Sciatic nerve (tissue), 2 donors: ENCODE measurements at regions not wholly inside any gene's neighbourhood (a gene's known extent, or its start where the extent isn't known, plus 50 kb on each side); places are given as distances from the start of the nearest gene placed in this dataset.

ENCODE experiments used
- ATAC-seq: fragments of 200-7000 bp; cut with Tn5 transposase; one replicate; pipeline ENCODE4 v1.9.1; 2020; ENCODE audit warnings: mild to moderate bottlenecking, moderate library complexity
- DNase-seq: peaks from one replicate; pipeline ENCODE4 v3.0.0-alpha.2; 2020; ENCODE audit warnings: low spot score
- intact Hi-C: fragments of 100-400 bp; cut with DNase I; formaldehyde crosslinking; loops from one replicate; pipeline ENCODE4 v1.14.2; 2022
- donor health status: DM: no; HTN: no; CAD: no.
- donor health status: DM: no; HTN: no; CAD: no.

- DNase-seq (no peak), ATAC-seq (no peak)
- intact Hi-C loops: no loop called here
Observed at GRCh38 chr11:80477178-80477577, 1036.3 kb upstream of the TENM4 start.

DNA sequence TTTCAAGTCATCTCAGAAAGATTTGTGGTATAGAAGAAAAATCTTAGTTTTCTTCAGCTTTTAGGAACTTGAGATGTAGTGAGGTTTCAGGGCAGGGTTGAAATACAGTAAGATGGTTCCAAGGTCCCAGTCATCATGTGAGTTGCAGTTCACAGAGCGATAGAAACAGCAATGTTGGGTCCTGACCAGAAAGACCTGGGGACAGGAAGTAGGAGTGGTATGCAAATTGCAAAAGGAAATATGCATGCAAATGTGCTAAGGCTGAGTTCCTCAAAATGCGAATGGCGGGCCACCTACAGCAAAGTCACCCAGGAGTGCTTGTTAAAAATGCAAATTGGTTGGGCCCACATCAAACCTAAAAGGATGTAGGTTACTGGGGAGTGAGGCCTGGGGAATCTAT is 1032.7 kb upstream of the TENM4 start:
- ATAC-seq (no peak), DNase-seq (no peak)
- intact Hi-C loops: no loop called here

DNA sequence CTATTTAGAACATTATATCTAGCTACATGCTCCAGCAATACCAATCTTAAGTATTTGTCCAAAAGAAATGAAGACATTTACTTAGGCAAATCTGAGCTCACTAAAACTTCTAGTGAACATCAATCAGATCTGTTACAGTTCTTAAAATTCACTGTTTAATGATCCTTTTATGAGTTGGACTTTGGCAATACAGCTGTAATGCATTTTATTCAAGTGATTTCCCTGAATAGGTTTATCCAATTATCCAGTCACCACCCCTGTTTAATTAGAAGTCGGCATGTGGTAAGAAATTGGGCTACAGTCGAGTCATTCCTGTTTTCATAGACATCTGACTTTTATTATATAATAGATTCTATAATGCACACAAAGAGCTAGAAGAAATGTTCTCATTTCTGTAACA is 1029.0 kb upstream of the TENM4 start:
- no peak for ATAC-seq
- intact Hi-C loops: no loop called here
- DNase-seq: no peak

GRCh38 chr11:80466570-80466969 is 1025.7 kb upstream of the TENM4 start:
- DNase-seq: no peak
- ATAC-seq: no peak
- intact Hi-C loops: no loop called here

- DNase-seq (no peak), ATAC-seq (no peak)
- intact Hi-C loops: no loop called here
Observed at GRCh38 chr11:80462211-80462610, 1021.4 kb upstream of the TENM4 start.

DNA sequence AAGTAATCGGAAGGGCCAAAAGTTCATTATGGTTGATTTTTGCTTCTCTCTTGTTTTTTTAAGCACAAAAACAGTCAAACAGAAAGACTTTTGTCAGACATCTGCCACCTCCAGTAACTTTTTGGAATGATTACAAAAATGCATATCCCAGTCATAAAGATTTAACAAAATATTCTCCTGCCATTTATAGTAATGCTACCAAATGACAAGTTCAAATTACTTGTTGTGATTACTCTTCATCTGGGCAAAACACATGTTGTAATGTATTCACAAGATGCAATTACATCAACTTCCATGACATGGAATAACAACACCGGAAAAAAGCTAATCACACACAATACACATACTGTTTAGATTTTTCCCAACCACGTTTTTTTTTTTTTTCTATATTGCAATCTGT is 1017.5 kb upstream of the TENM4 start:
- DNase-seq: no peak
- no peak for ATAC-seq
- intact Hi-C loops: no loop called here

DNA sequence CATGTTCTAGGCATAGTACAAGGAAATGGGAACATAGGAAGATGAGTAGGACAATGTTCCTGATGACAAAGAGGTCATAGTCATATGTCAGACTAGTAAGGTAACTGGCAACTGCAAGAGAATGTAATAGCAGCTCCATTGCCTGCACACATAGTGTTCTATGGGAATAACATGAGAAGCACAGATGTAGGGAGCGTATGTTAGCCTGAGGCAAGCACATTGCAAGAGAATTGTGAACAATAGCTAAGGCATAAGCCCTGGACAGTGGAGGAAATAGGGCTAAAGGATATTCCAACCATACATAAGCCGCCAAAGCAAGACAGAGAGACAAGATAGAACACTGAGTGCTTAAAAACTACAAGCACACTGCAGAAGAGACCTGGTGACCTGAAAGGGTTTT is 1017.0 kb upstream of the TENM4 start:
- DNase-seq: no peak
- intact Hi-C loops: no loop called here
- no peak for ATAC-seq

DNA sequence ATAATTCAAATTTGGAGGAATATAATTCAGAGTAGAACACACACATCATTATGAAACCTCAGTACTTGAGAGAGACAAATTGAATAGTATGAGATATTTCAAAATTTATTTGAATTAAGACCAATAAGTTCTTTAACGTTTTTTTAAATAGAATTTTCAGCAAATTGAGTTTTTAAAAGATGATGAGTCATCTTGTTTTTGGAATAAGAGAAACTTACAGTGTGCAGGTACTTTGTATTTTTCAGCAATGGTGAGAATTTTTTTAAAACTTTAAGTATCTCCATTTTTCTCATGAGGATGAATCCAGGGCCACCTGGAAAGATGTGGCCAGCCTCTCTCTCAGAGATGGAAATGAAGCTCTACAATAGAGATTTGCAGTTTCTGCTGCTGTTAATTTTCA is 1015.0 kb upstream of the TENM4 start:
- ATAC-seq (no peak), DNase-seq (no peak)
- intact Hi-C loops: no loop called here

GRCh38 chr11:80451105-80451504 is 1010.3 kb upstream of the TENM4 start:
- intact Hi-C loops: no loop called here
- ATAC-seq (no peak), DNase-seq (no peak)

- ATAC-seq (no peak), DNase-seq (no peak)
- intact Hi-C loops: no loop called here
Observed at GRCh38 chr11:80448709-80449108, 1007.9 kb upstream of the TENM4 start.

GRCh38 chr11:80443177-80443576 is 1002.3 kb upstream of the TENM4 start:
- no peak for DNase-seq
- intact Hi-C loops: no loop called here
- ATAC-seq: no peak

GRCh38 chr11:80441821-80442220 is 1001.0 kb upstream of the TENM4 start:
- intact Hi-C loops: no loop called here
- ATAC-seq: no peak
- no peak for DNase-seq

- DNase-seq: no peak
- no peak for ATAC-seq
- intact Hi-C loops: no loop called here
Observed at GRCh38 chr11:80440835-80441234, 1000.0 kb upstream of the TENM4 start.

GRCh38 chr11:80436547-80436946 is 995.7 kb upstream of the TENM4 start:
- no peak for ATAC-seq

DNA sequence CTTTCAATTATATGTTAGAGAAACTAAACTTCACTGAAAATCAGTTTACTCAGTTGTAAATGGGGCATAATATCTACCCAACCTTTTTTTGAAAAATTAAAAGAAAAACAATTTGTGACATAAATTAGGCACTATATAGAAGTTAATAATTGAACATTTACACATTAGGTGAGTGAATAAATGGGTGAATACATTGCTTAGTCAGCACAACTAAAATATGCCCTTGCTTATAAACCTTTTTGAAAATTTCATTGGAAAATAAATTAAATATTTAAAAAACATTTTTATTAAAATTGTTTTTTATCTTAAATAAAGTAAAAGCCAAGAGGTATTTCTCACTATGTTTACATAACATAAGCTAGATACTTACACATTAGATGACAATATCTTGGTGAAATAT is 994.5 kb upstream of the TENM4 start:
- no peak for DNase-seq
- intact Hi-C loops: no loop called here
- ATAC-seq: no peak

More at GRCh38 chr11:80436547-80436946, 995.7 kb upstream of the TENM4 start:
- intact Hi-C loops: no loop called here
- DNase-seq: no peak

GRCh38 chr11:80432057-80432456 is 991.2 kb upstream of the TENM4 start:
- no peak for ATAC-seq
- intact Hi-C loops: no loop called here
- no peak for DNase-seq

GRCh38 chr11:80424012-80424695 is 983.3 kb upstream of the TENM4 start:
- intact Hi-C loops: no loop called here
- DNase-seq: no peak
- no peak for ATAC-seq

- intact Hi-C loops: no loop called here
- ATAC-seq: no peak
- DNase-seq: no peak
Observed at GRCh38 chr11:80420374-80420773, 979.5 kb upstream of the TENM4 start.

GRCh38 chr11:80417681-80418080 is 976.9 kb upstream of the TENM4 start:
- DNase-seq: no peak
- ATAC-seq: no peak
- intact Hi-C loops: no loop called here

DNA sequence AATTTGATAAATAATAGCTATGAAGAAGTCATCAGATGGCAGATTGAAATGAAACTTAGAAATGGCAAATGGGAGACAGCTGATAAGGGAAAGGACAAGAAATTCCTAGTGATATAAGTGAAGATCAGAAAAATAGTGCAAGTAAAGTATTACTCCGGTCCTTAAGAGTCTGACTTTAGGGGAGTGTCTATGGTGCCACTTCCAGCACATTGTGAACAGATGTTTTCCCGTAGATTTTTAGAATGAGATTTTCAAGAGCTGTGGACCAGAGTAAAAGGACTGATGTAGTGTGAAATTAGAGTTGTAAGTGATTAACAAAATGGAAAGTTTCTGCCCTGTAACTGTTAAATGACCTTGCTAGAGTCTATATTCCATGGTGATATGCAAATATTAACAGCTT is 974.8 kb upstream of the TENM4 start:
- intact Hi-C loops: no loop called here
- DNase-seq (no peak), ATAC-seq (no peak)
